Testis (tissue), 2 donors: ENCODE measurements at regions not wholly inside any gene's neighbourhood (a gene's known extent, or its start where the extent isn't known, plus 50 kb on each side); places are given as distances from the start of the nearest gene placed in this dataset.

Experiments
- DNase-seq: peaks from one replicate; pipeline ENCODE4 v3.0.0-alpha.2; 2019
- H3K27ac ChIP-seq, 2 donors: fragments of 200-600 bp; sonication (generic); one replicate each; pipeline ENCODE4 v1.5.1; 2019
- H3K27me3 ChIP-seq: fragments of 200-600 bp; sonication (generic); one replicate; pipeline ENCODE4 v1.5.1; 2019
- H3K36me3 ChIP-seq: fragments of 200-600 bp; sonication (generic); one replicate; pipeline ENCODE4 v1.5.1; 2017; ENCODE audit warnings: low read depth; ENCODE audit errors: missing control alignments
- H3K4me1 ChIP-seq: fragments of 200-600 bp; sonication (generic); one replicate; pipeline ENCODE4 v1.5.1; 2019
- H3K4me3 ChIP-seq, 2 donors: fragments of 200-600 bp; sonication (generic); one replicate each; pipeline ENCODE4 v1.5.1; 2017 to 2019
- H3K9me3 ChIP-seq: fragments of 200-600 bp; sonication (generic); one replicate; pipeline ENCODE4 v1.5.1; 2017
- CTCF ChIP-seq, 3 experiments: fragments of 450-650 bp in 2 of 3; fragments of 200-600 bp in 1 of 3; sonication (generic) in 1 of 3; IDR thresholded peaks; one replicate each; pipeline ENCODE4 v1.5.1; 2016 to 2019; ENCODE audit warnings: antibody characterized with exemption in 3 of 3, mild to moderate bottlenecking in 2 of 3, moderate library complexity in 1 of 3
- POLR2A ChIP-seq: fragments of 450-650 bp; IDR thresholded peaks from one replicate; pipeline ENCODE4 v1.6.1; 2017; ENCODE audit warnings: antibody characterized with exemption, mild to moderate bottlenecking, moderate library complexity
- WGBS, 2 donors: methylation state at CpG; one replicate each; pipeline ENCODE4 v1.1.5; 2018; 5-methylcytosine and 5-hydroxymethylcytosine counted together
- intact Hi-C: fragments of 100-400 bp; cut with DNase I; formaldehyde crosslinking; loops from one replicate; pipeline ENCODE4 v1.15.1; 2023; ENCODE audit warnings: low total_unique reads

GRCh38 chr2:219803294-219803693 lies 175.9 kb downstream of the SLC4A3 start:
- Histone ChIP-seq H3K27me3 (no peaks in the 10 kb centered on the region), H3K4me3 (no peak overlapping the region), H3K36me3 (no peaks in the 10 kb centered on the region), H3K27ac (no peak overlapping the region), H3K9me3 (no peaks in the 10 kb centered on the region), H3K4me1 (no peaks in the 10 kb centered on the region)
- intact Hi-C loops, result no loop called here
- DNase-seq, result no peak
- 78 to 82% methylated on average over 2 of the region's 2 CpGs for WGBS, 2 donors
- TF ChIP-seq POLR2A (no peak), CTCF (IDR thresholded peaks at IDR 0.05) (no peak)

- H3K4me3 ChIP-seq, result no peak overlapping the region
- TF ChIP-seq POLR2A (no peak), CTCF (IDR thresholded peaks at IDR 0.05) (no peak)
- no peak overlapping the region for H3K27ac ChIP-seq
- H3K9me3 ChIP-seq, result no peaks in the 10 kb centered on the region
- no peaks in the 10 kb centered on the region for H3K4me1 ChIP-seq
- no peak for DNase-seq
- intact Hi-C loops, result no loop called here
- H3K36me3 ChIP-seq, result no peaks in the 10 kb centered on the region
- no peaks in the 10 kb centered on the region for H3K27me3 ChIP-seq
Observed at GRCh38 chr2:219810895-219811294, 183.5 kb downstream of the SLC4A3 start.

DNA sequence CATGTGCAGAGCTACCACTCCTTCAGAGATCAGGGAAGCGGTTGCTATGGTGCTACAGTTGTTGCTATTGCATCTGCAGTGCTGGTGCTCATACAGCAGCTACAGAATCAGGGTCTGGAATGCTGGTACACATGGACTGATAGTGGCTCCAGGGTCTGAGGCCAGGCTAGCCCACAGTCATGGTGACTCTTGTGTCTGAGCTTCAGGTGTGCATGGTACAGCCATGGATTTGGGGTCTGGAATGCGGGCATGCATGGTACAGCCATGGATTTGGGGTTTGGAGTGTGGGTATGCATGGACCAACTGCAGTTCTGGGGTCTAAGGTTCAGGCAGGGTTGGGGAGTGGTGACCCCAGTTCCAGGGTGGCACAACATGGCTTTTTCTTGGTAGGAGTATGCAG lies 185.2 kb downstream of the SLC4A3 start:
- WGBS, 2 donors, result 50 to 100% methylated on average over 1 to 2 of the region's 2 CpGs
- no peak for DNase-seq
- no peak overlapping the region for H3K27ac ChIP-seq
- H3K36me3 ChIP-seq, result no peaks in the 10 kb centered on the region
- H3K4me3 ChIP-seq, result no peak overlapping the region
- no peaks in the 10 kb centered on the region for H3K9me3 ChIP-seq
- H3K27me3 ChIP-seq, result no peaks in the 10 kb centered on the region
- TF ChIP-seq POLR2A (no peak), CTCF (IDR thresholded peaks at IDR 0.05) (no peak)
- no peaks in the 10 kb centered on the region for H3K4me1 ChIP-seq
- intact Hi-C loops, result no loop called here

DNA sequence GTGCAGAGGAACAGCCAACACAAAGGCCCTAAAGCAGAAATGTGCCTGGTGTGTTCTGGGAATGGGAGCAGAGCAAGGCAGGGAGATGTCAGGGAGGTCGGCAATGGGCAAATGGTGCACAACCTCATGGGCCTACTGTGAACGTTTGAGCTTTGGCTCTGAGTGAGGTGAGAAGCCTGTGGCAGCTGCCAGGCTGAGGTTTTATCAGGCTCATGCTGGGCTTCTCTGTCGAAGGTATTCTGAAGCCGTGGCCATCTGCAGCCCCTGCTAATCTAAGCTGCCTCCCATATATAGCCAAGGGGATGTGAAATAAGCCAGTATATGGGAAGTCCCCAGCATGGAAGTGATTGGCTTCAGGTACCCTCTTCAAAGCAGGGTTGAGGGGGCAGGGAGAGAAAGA lies 193.3 kb downstream of the SLC4A3 start:
- 70 to 76% methylated on average over 3 to 4 of the region's 4 CpGs for WGBS, 2 donors
- TF ChIP-seq CTCF (IDR thresholded peaks at IDR 0.05) (no peak), POLR2A (no peak)
- Histone ChIP-seq H3K36me3 (no peaks in the 10 kb centered on the region), H3K9me3 (no peaks in the 10 kb centered on the region), H3K4me1 (no peaks in the 10 kb centered on the region), H3K27me3 (no peaks in the 10 kb centered on the region), H3K27ac (no peak overlapping the region), H3K4me3 (no peak overlapping the region)
- no peak for DNase-seq
- intact Hi-C loops, result no loop called here

- TF ChIP-seq POLR2A (no peak), CTCF (IDR thresholded peaks at IDR 0.05) (no peak)
- no peaks in the 10 kb centered on the region for H3K27me3 ChIP-seq
Observed at GRCh38 chr2:219823574-219823973, 196.1 kb downstream of the SLC4A3 start.

More at GRCh38 chr2:219823574-219823973, 196.1 kb downstream of the SLC4A3 start:
- no peaks in the 10 kb centered on the region for H3K4me1 ChIP-seq
- intact Hi-C loops, result no loop called here
- DNase-seq, result no peak
- no peak overlapping the region for H3K27ac ChIP-seq
- H3K36me3 ChIP-seq, result no peaks in the 10 kb centered on the region
- H3K9me3 ChIP-seq, result no peaks in the 10 kb centered on the region
- no peak overlapping the region for H3K4me3 ChIP-seq
- 59 to 60% methylated on average over 7 of the region's 7 CpGs for WGBS, 2 donors
